COLO668 (cell line): ENCODE measurements at regions not wholly inside any gene's neighbourhood (a gene's known extent, or its start where the extent isn't known, plus 50 kb on each side); places are given as distances from the start of the nearest gene placed in this dataset.

ENCODE experiments used
- DNase-seq: peaks from one replicate; lab custom pipeline; 2025; ENCODE audit not compliant: unreplicated experiment; lab: John Stamatoyannopoulos, UW

- DNase-seq = no peak
Observed at GRCh38 chr15:95590533-95591044, 739.9 kb upstream of the NR2F2 start.

GRCh38 chr15:95591270-95591669, 739.2 kb upstream of the NR2F2 start:
- DNase-seq = no peak

GRCh38 chr15:95591886-95592285, 738.6 kb upstream of the NR2F2 start:
- DNase-seq = no peak

- no peak for DNase-seq
Observed at GRCh38 chr15:95594496-95594895, 736.0 kb upstream of the NR2F2 start.

GRCh38 chr15:95595759-95596158, 734.7 kb upstream of the NR2F2 start:
- DNase-seq = no peak

GRCh38 chr15:95596496-95596895, 734.0 kb upstream of the NR2F2 start:
- DNase-seq = no peak

GRCh38 chr15:95598251-95598855, 732.1 kb upstream of the NR2F2 start:
- no peak for DNase-seq

GRCh38 chr15:95600367-95600766, 730.1 kb upstream of the NR2F2 start:
- no peak for DNase-seq

- no peak for DNase-seq
Observed at GRCh38 chr15:95600884-95601283, 729.6 kb upstream of the NR2F2 start.

GRCh38 chr15:95601525-95601924, 729.0 kb upstream of the NR2F2 start:
- no peak for DNase-seq

- no peak for DNase-seq
Observed at GRCh38 chr15:95603802-95604201, 726.7 kb upstream of the NR2F2 start.

- DNase-seq = no peak
Observed at GRCh38 chr15:95604634-95605036, 725.9 kb upstream of the NR2F2 start.

GRCh38 chr15:95605098-95605497, 725.4 kb upstream of the NR2F2 start:
- DNase-seq = no peak

- DNase-seq = no peak
Observed at GRCh38 chr15:95606551-95606950, 723.9 kb upstream of the NR2F2 start.

- DNase-seq = no peak
Observed at GRCh38 chr15:95608371-95608770, 722.1 kb upstream of the NR2F2 start.

GRCh38 chr15:95609096-95609495, 721.4 kb upstream of the NR2F2 start:
- DNase-seq = no peak

GRCh38 chr15:95610945-95611344, 719.6 kb upstream of the NR2F2 start:
- no peak for DNase-seq

GRCh38 chr15:95615436-95615835, 715.1 kb upstream of the NR2F2 start:
- DNase-seq = no peak

GRCh38 chr15:95616306-95616705, 714.2 kb upstream of the NR2F2 start:
- no peak for DNase-seq

- DNase-seq = no peak
Observed at GRCh38 chr15:95620934-95621579, 709.4 kb upstream of the NR2F2 start.

GRCh38 chr15:95622843-95623242, 707.7 kb upstream of the NR2F2 start:
- no peak for DNase-seq

GRCh38 chr15:95624100-95624499, 706.4 kb upstream of the NR2F2 start:
- no peak for DNase-seq
